Pancreas (tissue), 10 donors: ENCODE measurements at regions not wholly inside any gene's neighbourhood (a gene's known extent, or its start where the extent isn't known, plus 50 kb on each side); places are given as distances from the start of the nearest gene placed in this dataset.

Source experiments
- ATAC-seq, 4 donors: fragments of 200-7000 bp; cut with Tn5 transposase; one replicate each; pipeline versions ENCODE4 v1.8.0 to v1.9.1; 2020; ENCODE audit warnings: mild to moderate bottlenecking in 4 of 4, moderate library complexity in 4 of 4
- DNase-seq, 6 donors: peaks; one replicate each; pipeline ENCODE4 v3.0.0-alpha.2; 2020
- FAIRE-seq: peaks from 2 replicates; lab custom pipeline; 2012; peaks lifted over from hg19 to GRCh38; lab: Jason Lieb, UNC
- H3K27ac ChIP-seq, 4 donors: fragments of 200-600 bp; sonication (generic); 1 replicate in 3 of 4; 2 replicates in 1 of 4; pipeline versions ENCODE4 v1.5.0 to v1.8.0; 2020
- H3K27me3 ChIP-seq, 4 donors: fragments of 200-600 bp; one replicate each; pipeline ENCODE4 v1.8.0; 2021
- H3K36me3 ChIP-seq, 3 donors: fragments of 200-600 bp; sonication (generic) in 1 of 3; one replicate each; pipeline versions ENCODE4 v1.5.0 to v1.8.0; 2020 to 2021
- H3K4me1 ChIP-seq, 3 donors: fragments of 200-600 bp; one replicate each; pipeline ENCODE4 v1.8.0; 2021
- H3K4me3 ChIP-seq, 4 donors: fragments of 200-600 bp; sonication (generic) in 2 of 4; one replicate each; pipeline versions ENCODE4 v1.5.0 to v1.8.0; 2020 to 2021
- H3K9me3 ChIP-seq, 4 donors: fragments of 200-600 bp; one replicate each; pipeline ENCODE4 v1.8.0; 2021
- WGBS, 2 donors: extraction: QIAGEN DNeasy Blood & Tissue Kit; methylation state at CpG; one replicate each; pipeline ENCODE4 v1.1.7; 2013; 5-methylcytosine and 5-hydroxymethylcytosine counted together
- intact Hi-C, 3 donors: fragments of 100-400 bp; cut with DNase I; formaldehyde crosslinking; loops; one replicate each; pipeline versions ENCODE4 v1.11.1 to v1.14.2; 2022
- TF ChIP-seq, protein P1 (sequence below), 4 donors: fragments of 200-600 bp; sonication (generic) in 3 of 4; IDR thresholded peaks; one replicate each; pipeline versions ENCODE4 v1.5.0 to v1.8.0; 2021; ENCODE audit warnings: antibody characterized with exemption in 4 of 4
- donor health status: healthy with polysubstance abuse.
- donor health status: DM: no; HTN: no; CAD: no; lungs with moderate emphysema.
- donor health status: DM: no; HTN: no; CAD: no.
- donor health status: control.
- donor health status: control.
- donor health status: Bipolar disorder and iron deficiency.
- donor health status: DM: yes; HTN: yes; CAD: no.
- donor health status: DM: no; HTN: no; CAD: no.
- donor health status: DM: no; HTN: no; CAD: no.
- donor health status: DM: yes; HTN: yes; CAD: no.

DNA sequence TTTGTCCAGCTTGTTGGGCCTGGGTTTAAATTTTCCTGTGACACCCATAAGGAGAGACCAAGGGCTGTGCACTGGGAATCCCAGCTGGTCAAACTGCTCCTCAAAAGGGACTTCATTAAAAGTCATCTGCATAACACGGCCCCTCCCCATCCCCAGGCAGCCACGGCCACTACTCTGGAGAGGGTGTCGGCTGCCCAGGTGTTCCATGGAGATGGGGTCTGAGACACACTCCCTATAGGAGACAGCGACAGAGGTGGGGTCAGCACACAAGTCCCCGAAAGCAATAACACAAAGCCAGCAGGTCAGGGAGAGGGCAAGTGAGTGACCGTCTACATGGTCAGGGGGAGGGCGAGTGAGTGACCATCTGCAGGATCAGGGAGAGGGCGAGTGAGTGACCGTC is 75.6 kb upstream of the BCL11B start:
- intact Hi-C loops = no loop called here
- peak in 1 of 6 donors; percentile 46 for DNase-seq
- no peak for ATAC-seq
- Histone ChIP-seq H3K27me3 (no peaks in the 10 kb centered on the region), H3K27ac (no peak overlapping the region), H3K4me1 (peaks cover 0 to 7% (median 6%) of the 10 kb centered on the region in 3 donors), H3K9me3 (no peaks in the 10 kb centered on the region), H3K4me3 (no peak overlapping the region), H3K36me3 (no peaks in the 10 kb centered on the region)
- no peak for FAIRE-seq
- TF ChIP-seq, protein P1, sequence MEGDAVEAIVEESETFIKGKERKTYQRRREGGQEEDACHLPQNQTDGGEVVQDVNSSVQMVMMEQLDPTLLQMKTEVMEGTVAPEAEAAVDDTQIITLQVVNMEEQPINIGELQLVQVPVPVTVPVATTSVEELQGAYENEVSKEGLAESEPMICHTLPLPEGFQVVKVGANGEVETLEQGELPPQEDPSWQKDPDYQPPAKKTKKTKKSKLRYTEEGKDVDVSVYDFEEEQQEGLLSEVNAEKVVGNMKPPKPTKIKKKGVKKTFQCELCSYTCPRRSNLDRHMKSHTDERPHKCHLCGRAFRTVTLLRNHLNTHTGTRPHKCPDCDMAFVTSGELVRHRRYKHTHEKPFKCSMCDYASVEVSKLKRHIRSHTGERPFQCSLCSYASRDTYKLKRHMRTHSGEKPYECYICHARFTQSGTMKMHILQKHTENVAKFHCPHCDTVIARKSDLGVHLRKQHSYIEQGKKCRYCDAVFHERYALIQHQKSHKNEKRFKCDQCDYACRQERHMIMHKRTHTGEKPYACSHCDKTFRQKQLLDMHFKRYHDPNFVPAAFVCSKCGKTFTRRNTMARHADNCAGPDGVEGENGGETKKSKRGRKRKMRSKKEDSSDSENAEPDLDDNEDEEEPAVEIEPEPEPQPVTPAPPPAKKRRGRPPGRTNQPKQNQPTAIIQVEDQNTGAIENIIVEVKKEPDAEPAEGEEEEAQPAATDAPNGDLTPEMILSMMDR (IDR thresholded peaks at IDR 0.05) = no peak
- 95 to 98% methylated on average over 9 of the region's 9 CpGs for WGBS, 2 donors

DNA sequence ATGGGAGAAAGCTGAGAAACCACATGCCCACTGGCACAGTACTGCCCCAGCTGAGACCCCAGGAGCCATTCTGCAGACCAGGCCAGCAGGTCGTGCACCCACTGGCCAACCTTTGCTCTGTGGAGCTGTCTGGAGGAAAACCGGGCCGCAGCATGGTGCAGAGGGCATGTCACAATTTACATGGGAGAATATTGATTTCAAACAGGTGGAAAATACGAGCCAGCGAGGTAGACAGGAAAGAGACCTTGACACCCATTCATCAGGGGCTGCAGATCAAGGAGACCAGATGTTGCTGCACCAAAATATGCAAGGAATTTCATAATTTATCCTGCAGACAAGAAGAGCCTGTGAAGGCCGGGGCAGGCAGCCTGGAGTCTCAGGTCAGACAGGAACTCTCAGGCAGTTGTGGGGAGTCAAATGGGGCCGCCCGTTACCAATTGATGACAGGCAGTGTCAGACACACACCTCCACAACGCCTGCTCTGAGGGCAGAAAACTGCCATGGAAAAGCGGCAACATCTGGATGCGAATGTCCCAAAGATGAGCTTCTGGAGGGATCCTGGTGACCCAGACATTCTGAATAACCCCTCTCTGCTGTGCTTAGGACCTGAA is 74.6 kb upstream of the BCL11B start:
- TF ChIP-seq, protein P1 (IDR thresholded peaks at IDR 0.05) = no peak
- ATAC-seq = peak; percentile 77 to 88 (median 84)
- WGBS, 2 donors = 36 to 40% methylated on average over 11 of the region's 11 CpGs

DNA sequence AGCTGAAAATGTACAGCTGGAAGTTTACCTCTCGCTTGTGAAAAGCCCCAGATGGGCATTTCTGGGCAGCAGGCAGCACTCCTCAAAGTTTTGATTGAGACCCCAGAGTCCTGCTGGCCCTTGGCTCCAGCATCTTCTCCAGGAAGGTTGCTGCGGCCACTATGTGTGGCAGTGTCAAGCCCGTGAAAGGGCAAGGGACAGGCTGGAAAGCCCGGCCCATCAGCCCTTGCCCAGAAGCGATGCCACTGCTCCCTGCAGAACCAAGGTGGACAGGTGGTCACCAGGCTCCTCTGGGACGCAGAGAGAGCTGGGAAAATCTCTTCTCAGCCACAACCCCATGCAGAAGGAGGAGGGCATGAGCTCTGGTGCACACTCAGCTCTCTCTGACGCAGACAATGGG is 73.5 kb upstream of the BCL11B start:
- peaks cover 0 to 7% (median 6%) of the 10 kb centered on the region in 3 donors for H3K4me1 ChIP-seq
- H3K36me3 ChIP-seq = no peaks in the 10 kb centered on the region
- no peaks in the 10 kb centered on the region for H3K9me3 ChIP-seq
- TF ChIP-seq, protein P1 (IDR thresholded peaks at IDR 0.05) = no peak
- intact Hi-C loops = no loop called here
- no peak for FAIRE-seq
- H3K27ac ChIP-seq = no peak overlapping the region
- H3K4me3 ChIP-seq = no peak overlapping the region
- H3K27me3 ChIP-seq = no peaks in the 10 kb centered on the region
- no peak for ATAC-seq
- 81 to 91% methylated on average over 7 of the region's 7 CpGs for WGBS, 2 donors
- DNase-seq = no peak

More for the DNA sequence above, 74.6 kb upstream of the BCL11B start:
- intact Hi-C loops = no loop called here
- Histone ChIP-seq H3K27me3 (no peaks in the 10 kb centered on the region), H3K36me3 (no peaks in the 10 kb centered on the region), H3K27ac (no peak overlapping the region), H3K9me3 (no peaks in the 10 kb centered on the region), H3K4me1 (peaks cover 0 to 7% (median 6%) of the 10 kb centered on the region in 3 donors), H3K4me3 (no peak overlapping the region)
- no peak for FAIRE-seq
- peak in 3 of 6 donors; percentile 40 to 57 (median 41) for DNase-seq

DNA sequence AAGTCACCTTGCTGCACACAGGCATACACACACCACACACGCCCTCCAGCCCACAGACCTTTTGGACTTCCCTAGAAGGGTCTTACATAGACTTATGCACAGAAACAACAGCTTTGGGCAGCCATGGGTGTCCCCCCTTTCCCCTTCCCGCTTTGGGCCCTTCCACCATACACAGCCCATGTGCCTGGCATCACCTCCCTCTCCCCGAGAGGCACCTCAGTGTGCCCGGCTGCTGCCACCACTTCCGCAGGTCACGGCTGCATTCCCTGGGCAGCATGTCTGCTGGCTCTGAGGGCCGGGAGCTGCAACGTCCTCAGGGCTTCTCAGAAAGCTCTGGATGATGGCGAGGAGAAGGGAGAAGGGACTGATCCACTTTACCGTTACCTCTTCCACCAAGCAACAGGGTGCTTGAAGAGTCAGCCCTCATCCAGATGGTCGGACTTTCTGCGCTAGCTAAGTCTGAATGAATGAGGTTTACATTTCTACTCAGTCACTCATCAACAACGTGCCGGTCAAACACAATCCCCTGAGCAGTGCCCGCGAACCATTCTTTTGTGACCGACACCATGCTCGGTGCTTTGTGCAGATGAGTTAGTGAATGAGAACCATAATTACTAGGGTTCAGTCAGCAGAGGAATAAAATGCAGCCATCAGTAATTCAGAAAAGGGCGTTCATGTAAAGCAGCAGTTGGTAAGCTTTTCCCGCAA is 72.2 kb upstream of the BCL11B start:
- no peak for FAIRE-seq
- WGBS, 2 donors = 85 to 88% methylated on average over 20 of the region's 20 CpGs

More for the DNA sequence above, 72.2 kb upstream of the BCL11B start:
- Histone ChIP-seq H3K36me3 (no peaks in the 10 kb centered on the region), H3K4me1 (peaks cover 0 to 7% (median 6%) of the 10 kb centered on the region in 3 donors), H3K9me3 (no peaks in the 10 kb centered on the region), H3K27ac (no peak overlapping the region), H3K4me3 (no peak overlapping the region), H3K27me3 (no peaks in the 10 kb centered on the region)
- no peak for DNase-seq
- intact Hi-C loops = no loop called here
- TF ChIP-seq, protein P1 (IDR thresholded peaks at IDR 0.05) = no peak
- no peak for ATAC-seq
